CD8-positive, alpha-beta memory T cell (primary cell): ENCODE measurements at regions not wholly inside any gene's neighbourhood (a gene's known extent, or its start where the extent isn't known, plus 50 kb on each side); places are given as distances from the start of the nearest gene placed in this dataset.

Source experiments
- CTCF ChIA-PET: fragments of 350-600 bp; sonication (Branson Sonifier 250); formaldehyde crosslinking; loops from one replicate; lab custom pipeline; 2021; ENCODE audit warnings: antibody characterized with exemption; lab: Charles Lee
- POLR2A ChIA-PET: fragments of 350-600 bp; sonication (Branson Sonifier 250); formaldehyde crosslinking; loops from one replicate; lab custom pipeline; 2021; ENCODE audit warnings: antibody characterized with exemption; lab: Charles Lee
- DNase-seq, 5 donors: peaks; one replicate each; pipeline versions ENCODE4 v3.0.0 to v3.0.0-alpha.2; 2020 to 2022; ENCODE audit warnings: mixed read lengths in 1 of 5
- H3K27ac ChIP-seq: one replicate; pipeline ENCODE4 v1.7.0; 2013; ENCODE audit warnings: low read depth, mild to moderate bottlenecking, low read length, moderate library complexity
- H3K27me3 ChIP-seq: 2 replicates; pipeline ENCODE4 v1.7.0; 2013; ENCODE audit warnings: low read length, mild to moderate bottlenecking; ENCODE audit not compliant: insufficient read depth, poor library complexity, severe bottlenecking
- H3K36me3 ChIP-seq: 2 replicates; pipeline ENCODE4 v1.7.0; 2013; ENCODE audit warnings: mild to moderate bottlenecking, low read length, moderate library complexity; ENCODE audit not compliant: insufficient read depth
- H3K4me1 ChIP-seq: 2 replicates; pipeline ENCODE4 v1.7.0; 2013; ENCODE audit warnings: mild to moderate bottlenecking, low read length, moderate library complexity; ENCODE audit not compliant: insufficient read depth
- H3K4me3 ChIP-seq: 2 replicates; pipeline ENCODE4 v1.7.0; 2013; ENCODE audit warnings: mild to moderate bottlenecking, low read length
- H3K9me3 ChIP-seq: 2 replicates; pipeline ENCODE4 v1.7.0; 2013; ENCODE audit warnings: mild to moderate bottlenecking, low read length
- H3K27ac Mint-ChIP-seq, 8 donors: one replicate each; pipeline ENCODE4 v1.8.0; 2020 to 2021; ENCODE audit warnings: mixed read lengths in 8 of 8, mild to moderate bottlenecking in 6 of 8, inconsistent platforms in 3 of 8, moderate library complexity in 3 of 8
- H3K27me3 Mint-ChIP-seq, 2 donors: one replicate each; pipeline ENCODE4 v1.8.0; 2020 to 2021; ENCODE audit warnings: mixed read lengths in 2 of 2, mild to moderate bottlenecking in 1 of 2, moderate library complexity in 1 of 2
- H3K36me3 Mint-ChIP-seq, 3 donors: one replicate each; pipeline ENCODE4 v1.8.0; 2020 to 2021; ENCODE audit warnings: mixed read lengths in 3 of 3, inconsistent platforms in 1 of 3, mild to moderate bottlenecking in 1 of 3
- H3K4me1 Mint-ChIP-seq, 3 donors: one replicate each; pipeline ENCODE4 v1.8.0; 2020 to 2021; ENCODE audit warnings: mixed read lengths in 3 of 3, inconsistent platforms in 1 of 3, mild to moderate bottlenecking in 1 of 3
- H3K4me3 Mint-ChIP-seq, 7 donors: one replicate each; pipeline ENCODE4 v1.8.0; 2020 to 2021; ENCODE audit warnings: mixed read lengths in 7 of 7, mild to moderate bottlenecking in 6 of 7, moderate library complexity in 4 of 7, inconsistent platforms in 2 of 7
- H3K9me3 Mint-ChIP-seq, 5 donors: one replicate each; pipeline ENCODE4 v1.8.0; 2020 to 2022; ENCODE audit warnings: mixed read lengths in 5 of 5, mild to moderate bottlenecking in 3 of 5, moderate library complexity in 2 of 5, inconsistent platforms in 1 of 5

GRCh38 chr12:24175929-24176328 is 226.5 kb upstream of the SOX5 start:
- H3K4me1 ChIP-seq, result no peaks in the 10 kb centered on the region
- H3K9me3 Mint-ChIP-seq, result peaks cover 0 to 4% (median 0%) of the 10 kb centered on the region in 5 donors
- no peak overlapping the region for H3K4me3 Mint-ChIP-seq
- no peaks in the 10 kb centered on the region for H3K27me3 ChIP-seq
- ChIA-PET CTCF (no interaction called here), POLR2A (no interaction called here)
- no peak overlapping the region for H3K27ac ChIP-seq
- DNase-seq, result no peak
- H3K27me3 Mint-ChIP-seq, result no peaks in the 10 kb centered on the region
- H3K27ac Mint-ChIP-seq, result no peak overlapping the region
- no peaks in the 10 kb centered on the region for H3K36me3 Mint-ChIP-seq
- no peak overlapping the region for H3K4me3 ChIP-seq
- no peaks in the 10 kb centered on the region for H3K36me3 ChIP-seq
- H3K4me1 Mint-ChIP-seq, result no peaks in the 10 kb centered on the region
- no peaks in the 10 kb centered on the region for H3K9me3 ChIP-seq

GRCh38 chr12:24175284-24175683 is 225.8 kb upstream of the SOX5 start:
- no peaks in the 10 kb centered on the region for H3K27me3 Mint-ChIP-seq
- POLR2A ChIA-PET, result no interaction called here
- Histone ChIP-seq H3K36me3 (no peaks in the 10 kb centered on the region), H3K4me1 (no peaks in the 10 kb centered on the region), H3K4me3 (no peak overlapping the region), H3K9me3 (no peaks in the 10 kb centered on the region), H3K27ac (no peak overlapping the region), H3K27me3 (no peaks in the 10 kb centered on the region)
- DNase-seq, result no peak
- H3K27ac Mint-ChIP-seq, result no peak overlapping the region
- no peaks in the 10 kb centered on the region for H3K36me3 Mint-ChIP-seq
- no peak overlapping the region for H3K4me3 Mint-ChIP-seq
- no peaks in the 10 kb centered on the region for H3K4me1 Mint-ChIP-seq
- peaks cover 0 to 4% (median 0%) of the 10 kb centered on the region in 5 donors for H3K9me3 Mint-ChIP-seq
- CTCF ChIA-PET, result no interaction called here

GRCh38 chr12:24173067-24173466 is 223.6 kb upstream of the SOX5 start:
- DNase-seq, result no peak
- no peaks in the 10 kb centered on the region for H3K36me3 Mint-ChIP-seq
- no peak overlapping the region for H3K4me3 Mint-ChIP-seq
- H3K27me3 ChIP-seq, result no peaks in the 10 kb centered on the region
- H3K36me3 ChIP-seq, result no peaks in the 10 kb centered on the region
- no peaks in the 10 kb centered on the region for H3K4me1 ChIP-seq
- no peaks in the 10 kb centered on the region for H3K27me3 Mint-ChIP-seq
- no peak overlapping the region for H3K4me3 ChIP-seq
- no peaks in the 10 kb centered on the region for H3K4me1 Mint-ChIP-seq
- peak overlapping the region in 1 of 8 donors; percentile 32 for H3K27ac Mint-ChIP-seq
- peaks cover 0 to 4% (median 0%) of the 10 kb centered on the region in 5 donors for H3K9me3 Mint-ChIP-seq
- ChIA-PET CTCF (no interaction called here), POLR2A (no interaction called here)
- no peak overlapping the region for H3K27ac ChIP-seq
- H3K9me3 ChIP-seq, result no peaks in the 10 kb centered on the region

- Histone ChIP-seq H3K36me3 (no peaks in the 10 kb centered on the region), H3K4me1 (no peaks in the 10 kb centered on the region), H3K9me3 (no peaks in the 10 kb centered on the region), H3K27ac (no peak overlapping the region), H3K4me3 (no peak overlapping the region), H3K27me3 (no peaks in the 10 kb centered on the region)
- CTCF ChIA-PET, result no interaction called here
- Mint-ChIP-seq H3K4me3 (no peak overlapping the region), H3K36me3 (no peaks in the 10 kb centered on the region), H3K27me3 (no peaks in the 10 kb centered on the region), H3K27ac (no peak overlapping the region), H3K9me3 (peaks cover 0 to 4% (median 0%) of the 10 kb centered on the region in 5 donors), H3K4me1 (no peaks in the 10 kb centered on the region)
- DNase-seq, result no peak
- POLR2A ChIA-PET, result no interaction called here
Observed at GRCh38 chr12:24172773-24173066, 223.2 kb upstream of the SOX5 start.

- Histone ChIP-seq H3K4me3 (no peak overlapping the region), H3K36me3 (no peaks in the 10 kb centered on the region), H3K9me3 (no peaks in the 10 kb centered on the region), H3K4me1 (no peaks in the 10 kb centered on the region), H3K27ac (no peak overlapping the region), H3K27me3 (no peaks in the 10 kb centered on the region)
- Mint-ChIP-seq H3K27ac (no peak overlapping the region), H3K27me3 (no peaks in the 10 kb centered on the region), H3K4me1 (no peaks in the 10 kb centered on the region), H3K36me3 (no peaks in the 10 kb centered on the region), H3K4me3 (no peak overlapping the region), H3K9me3 (peaks cover 0 to 4% (median 0%) of the 10 kb centered on the region in 5 donors)
- CTCF ChIA-PET, result no interaction called here
- POLR2A ChIA-PET, result no interaction called here
- no peak for DNase-seq
Observed at GRCh38 chr12:24172031-24172772, 222.7 kb upstream of the SOX5 start.

- Mint-ChIP-seq H3K9me3 (peaks cover 0 to 5% (median 0%) of the 10 kb centered on the region in 5 donors), H3K27me3 (no peaks in the 10 kb centered on the region), H3K27ac (no peak overlapping the region), H3K36me3 (no peaks in the 10 kb centered on the region), H3K4me1 (no peaks in the 10 kb centered on the region), H3K4me3 (no peak overlapping the region)
- H3K4me3 ChIP-seq, result no peak overlapping the region
- no peaks in the 10 kb centered on the region for H3K36me3 ChIP-seq
- H3K9me3 ChIP-seq, result no peaks in the 10 kb centered on the region
- DNase-seq, result no peak
- no peaks in the 10 kb centered on the region for H3K27me3 ChIP-seq
- CTCF ChIA-PET, result no interaction called here
- H3K4me1 ChIP-seq, result no peaks in the 10 kb centered on the region
- POLR2A ChIA-PET, result no interaction called here
- no peak overlapping the region for H3K27ac ChIP-seq
Observed at GRCh38 chr12:24155042-24155441, 205.6 kb upstream of the SOX5 start.

GRCh38 chr12:24153079-24153478 is 203.6 kb upstream of the SOX5 start:
- Mint-ChIP-seq H3K9me3 (peaks cover 0 to 5% (median 0%) of the 10 kb centered on the region in 5 donors), H3K4me3 (no peak overlapping the region), H3K36me3 (no peaks in the 10 kb centered on the region), H3K4me1 (no peaks in the 10 kb centered on the region), H3K27ac (no peak overlapping the region), H3K27me3 (no peaks in the 10 kb centered on the region)
- H3K4me1 ChIP-seq, result no peaks in the 10 kb centered on the region
- H3K9me3 ChIP-seq, result no peaks in the 10 kb centered on the region
- no peak overlapping the region for H3K4me3 ChIP-seq
- H3K36me3 ChIP-seq, result no peaks in the 10 kb centered on the region
- no peaks in the 10 kb centered on the region for H3K27me3 ChIP-seq
- H3K27ac ChIP-seq, result no peak overlapping the region
- CTCF ChIA-PET, result no interaction called here
- no peak for DNase-seq
- POLR2A ChIA-PET, result no interaction called here

- no peak overlapping the region for H3K27ac Mint-ChIP-seq
Observed at GRCh38 chr12:24152270-24152669, 202.8 kb upstream of the SOX5 start.

More at GRCh38 chr12:24152270-24152669, 202.8 kb upstream of the SOX5 start:
- H3K4me3 Mint-ChIP-seq, result no peak overlapping the region
- H3K36me3 Mint-ChIP-seq, result no peaks in the 10 kb centered on the region
- Histone ChIP-seq H3K36me3 (no peaks in the 10 kb centered on the region), H3K4me3 (no peak overlapping the region), H3K27ac (no peak overlapping the region), H3K9me3 (no peaks in the 10 kb centered on the region), H3K4me1 (no peaks in the 10 kb centered on the region), H3K27me3 (no peaks in the 10 kb centered on the region)
- DNase-seq, result no peak
- H3K9me3 Mint-ChIP-seq, result peaks cover 0 to 5% (median 0%) of the 10 kb centered on the region in 5 donors
- H3K27me3 Mint-ChIP-seq, result no peaks in the 10 kb centered on the region
- ChIA-PET POLR2A (no interaction called here), CTCF (no interaction called here)
- H3K4me1 Mint-ChIP-seq, result no peaks in the 10 kb centered on the region
